ENCODE measurements at regions not wholly inside any gene's neighbourhood (a gene's known extent, or its start where the extent isn't known, plus 50 kb on each side); places are given as distances from the start of the nearest gene placed in this dataset.

DNA sequence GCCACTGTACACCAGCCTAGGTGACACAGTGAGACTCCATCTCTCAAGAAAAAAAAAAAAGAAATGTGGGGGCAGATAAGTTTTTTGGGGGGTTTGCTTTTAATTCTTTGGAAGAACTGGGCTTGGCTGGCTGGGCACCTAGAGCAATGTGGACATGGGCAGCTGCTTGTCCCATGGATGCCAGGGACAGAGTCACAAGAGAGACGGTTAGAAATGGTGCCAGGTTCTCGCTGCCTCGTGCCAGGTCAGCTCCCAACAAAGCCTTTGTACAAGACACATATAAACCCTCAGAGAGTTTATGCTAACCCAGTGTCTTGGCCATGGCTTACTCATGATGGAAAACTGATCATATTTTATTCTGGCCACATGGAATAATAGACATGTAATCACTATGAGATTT is 76.2 kb upstream of the ESR1 start:
- no peaks in the 10 kb centered on the region for H3K36me3 ChIP-seq
- no peak overlapping the region for H3K27ac ChIP-seq
- no peak for ATAC-seq
- peaks cover 0 to 15% (median 0%) of the 10 kb centered on the region in 3 donors for H3K9me3 ChIP-seq
- WGBS, 2 donors (ENCODE audit: low coverage in 1 of 2): 40% methylated on average over 3 of the region's 3 CpGs; no CpG with 5 or more reads in 1 of the 2 donors
- TF ChIP-seq EP300 (IDR thresholded peaks at IDR 0.05) (no peak), POLR2A (IDR thresholded peaks at IDR 0.05) (no peak), POLR2AphosphoS5 (IDR thresholded peaks at IDR 0.05) (no peak)
- TF ChIP-seq, protein P1, sequence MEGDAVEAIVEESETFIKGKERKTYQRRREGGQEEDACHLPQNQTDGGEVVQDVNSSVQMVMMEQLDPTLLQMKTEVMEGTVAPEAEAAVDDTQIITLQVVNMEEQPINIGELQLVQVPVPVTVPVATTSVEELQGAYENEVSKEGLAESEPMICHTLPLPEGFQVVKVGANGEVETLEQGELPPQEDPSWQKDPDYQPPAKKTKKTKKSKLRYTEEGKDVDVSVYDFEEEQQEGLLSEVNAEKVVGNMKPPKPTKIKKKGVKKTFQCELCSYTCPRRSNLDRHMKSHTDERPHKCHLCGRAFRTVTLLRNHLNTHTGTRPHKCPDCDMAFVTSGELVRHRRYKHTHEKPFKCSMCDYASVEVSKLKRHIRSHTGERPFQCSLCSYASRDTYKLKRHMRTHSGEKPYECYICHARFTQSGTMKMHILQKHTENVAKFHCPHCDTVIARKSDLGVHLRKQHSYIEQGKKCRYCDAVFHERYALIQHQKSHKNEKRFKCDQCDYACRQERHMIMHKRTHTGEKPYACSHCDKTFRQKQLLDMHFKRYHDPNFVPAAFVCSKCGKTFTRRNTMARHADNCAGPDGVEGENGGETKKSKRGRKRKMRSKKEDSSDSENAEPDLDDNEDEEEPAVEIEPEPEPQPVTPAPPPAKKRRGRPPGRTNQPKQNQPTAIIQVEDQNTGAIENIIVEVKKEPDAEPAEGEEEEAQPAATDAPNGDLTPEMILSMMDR (IDR thresholded peaks at IDR 0.05): no peak
- H3K27me3 ChIP-seq: no peaks in the 10 kb centered on the region
- no peak overlapping the region for H3K4me3 ChIP-seq
- no peaks in the 10 kb centered on the region for H3K4me1 ChIP-seq

DNA sequence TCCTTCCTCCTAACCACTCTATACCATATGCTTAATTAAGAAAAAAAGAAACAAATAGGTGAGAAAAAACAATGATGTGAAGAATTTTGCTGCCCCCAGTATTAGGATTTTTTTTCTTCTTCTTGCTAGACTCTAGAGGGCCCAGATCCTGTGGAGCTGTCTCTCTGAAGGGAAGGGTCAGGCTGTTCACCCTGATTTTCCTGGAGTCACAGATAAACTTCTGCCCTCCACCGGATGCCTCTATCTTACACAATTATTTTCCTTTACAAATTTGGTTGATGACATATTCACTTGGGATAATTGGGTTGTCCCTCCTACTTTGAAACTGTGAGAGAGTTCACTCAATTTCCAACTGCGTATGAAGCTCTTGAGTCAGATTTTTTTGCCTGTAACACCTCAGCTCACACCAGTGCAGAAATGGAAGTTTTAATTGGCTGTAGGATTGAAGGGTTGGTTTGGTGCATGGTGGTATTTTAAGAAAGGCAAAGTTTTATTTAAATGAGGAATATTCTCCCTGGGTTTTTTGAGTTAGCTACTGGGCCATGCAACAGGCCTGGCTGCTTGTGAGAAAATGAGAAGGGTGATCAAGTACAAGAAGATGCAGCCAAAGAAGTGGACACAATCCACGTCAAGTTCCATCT is 73.7 kb upstream of the ESR1 start:
- no peak for ATAC-seq
- Histone ChIP-seq H3K27ac (no peak overlapping the region), H3K27me3 (no peaks in the 10 kb centered on the region), H3K4me1 (no peaks in the 10 kb centered on the region), H3K36me3 (no peaks in the 10 kb centered on the region), H3K4me3 (no peak overlapping the region), H3K9me3 (peaks cover 0 to 11% (median 0%) of the 10 kb centered on the region in 3 donors)
- WGBS, 2 donors (ENCODE audit: low coverage in 1 of 2): 59 to 72% methylated on average over 3 of the region's 3 CpGs
- TF ChIP-seq, protein P1 (IDR thresholded peaks at IDR 0.05): no peak
- no peak for TF ChIP-seq POLR2AphosphoS5 (IDR thresholded peaks at IDR 0.05)
- no peak for TF ChIP-seq POLR2A (IDR thresholded peaks at IDR 0.05)
- no peak for TF ChIP-seq EP300 (IDR thresholded peaks at IDR 0.05)

- no peak for ATAC-seq
- Histone ChIP-seq H3K27me3 (no peaks in the 10 kb centered on the region), H3K36me3 (no peaks in the 10 kb centered on the region), H3K9me3 (no peaks in the 10 kb centered on the region), H3K27ac (no peak overlapping the region), H3K4me1 (no peaks in the 10 kb centered on the region), H3K4me3 (no peak overlapping the region)
- 40 to 43% methylated on average over 3 of the region's 3 CpGs for WGBS, 2 donors (ENCODE audit: low coverage in 1 of 2)
- TF ChIP-seq EP300 (IDR thresholded peaks at IDR 0.05) (no peak), POLR2AphosphoS5 (IDR thresholded peaks at IDR 0.05) (no peak), POLR2A (IDR thresholded peaks at IDR 0.05) (no peak)
- TF ChIP-seq, protein P1 (IDR thresholded peaks at IDR 0.05): no peak
These were observed 69.2 kb upstream of the ESR1 start for GRCh38 chr6:151738267-151738666.

DNA sequence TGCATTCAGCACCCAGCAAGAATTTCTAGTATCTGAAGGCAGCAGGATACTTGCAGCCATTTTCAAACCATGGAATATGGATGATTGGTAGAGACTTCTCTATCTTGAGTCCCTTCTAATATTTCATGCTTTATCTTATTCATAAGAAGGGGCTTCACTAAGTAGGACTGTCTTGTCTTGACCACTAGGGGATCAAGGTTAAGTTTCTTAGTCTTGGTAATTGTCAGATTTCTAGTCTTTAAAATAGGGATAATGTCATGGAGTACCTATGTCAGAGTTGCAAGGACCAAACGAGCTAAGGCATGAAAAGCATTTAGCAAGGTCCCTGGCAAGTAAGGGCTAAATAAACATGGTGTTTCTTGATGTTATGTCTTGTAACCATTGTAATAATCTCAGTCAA is 68.5 kb upstream of the ESR1 start:
- H3K36me3 ChIP-seq: no peaks in the 10 kb centered on the region
- TF ChIP-seq POLR2AphosphoS5 (IDR thresholded peaks at IDR 0.05) (no peak), POLR2A (IDR thresholded peaks at IDR 0.05) (no peak), EP300 (IDR thresholded peaks at IDR 0.05) (no peak)
- TF ChIP-seq, protein P1 (IDR thresholded peaks at IDR 0.05): no peak
- H3K27me3 ChIP-seq: no peaks in the 10 kb centered on the region
- H3K27ac ChIP-seq: no peak overlapping the region
- H3K4me3 ChIP-seq: no peak overlapping the region
- H3K4me1 ChIP-seq: no peaks in the 10 kb centered on the region
- 11 to 30% methylated on average over 1 of the region's 1 CpG for WGBS, 2 donors (ENCODE audit: low coverage in 1 of 2)
- ATAC-seq: no peak
- H3K9me3 ChIP-seq: no peaks in the 10 kb centered on the region

DNA sequence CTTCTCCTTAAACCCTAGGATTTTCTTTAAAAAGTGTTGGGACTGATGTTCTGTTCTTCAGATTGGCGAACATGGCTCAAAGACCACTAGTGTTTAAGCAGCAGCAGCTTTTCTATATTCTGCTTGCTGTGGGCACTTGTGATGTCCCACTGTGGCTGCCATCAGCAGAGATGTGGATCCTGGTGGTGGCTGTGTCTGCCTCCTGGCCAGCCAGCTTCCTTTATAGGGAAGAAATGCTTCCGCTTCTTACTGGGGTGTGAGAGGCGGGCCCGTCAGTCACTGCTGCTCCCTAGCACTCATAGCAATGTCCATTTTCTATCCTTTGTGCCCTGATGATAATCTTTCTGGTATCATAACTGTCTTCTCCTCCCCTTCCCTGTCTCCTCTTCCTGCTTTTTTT is 66.7 kb upstream of the ESR1 start:
- WGBS, 2 donors (ENCODE audit: low coverage in 1 of 2): 90 to 91% methylated on average over 3 to 4 of the region's 4 CpGs
- ATAC-seq: no peak
- no peak for TF ChIP-seq POLR2A (IDR thresholded peaks at IDR 0.05)
- TF ChIP-seq, protein P1 (IDR thresholded peaks at IDR 0.05): no peak
- no peak for TF ChIP-seq POLR2AphosphoS5 (IDR thresholded peaks at IDR 0.05)
- TF ChIP-seq EP300 (IDR thresholded peaks at IDR 0.05): no peak

More for the DNA sequence above, 66.7 kb upstream of the ESR1 start:
- no peaks in the 10 kb centered on the region for H3K9me3 ChIP-seq
- H3K36me3 ChIP-seq: no peaks in the 10 kb centered on the region
- H3K27ac ChIP-seq: no peak overlapping the region
- no peak overlapping the region for H3K4me3 ChIP-seq
- H3K27me3 ChIP-seq: no peaks in the 10 kb centered on the region
- no peaks in the 10 kb centered on the region for H3K4me1 ChIP-seq
